ENCODE measurements at regions not wholly inside any gene's neighbourhood (a gene's known extent, or its start where the extent isn't known, plus 50 kb on each side); places are given as distances from the start of the nearest gene placed in this dataset.
A peak's percentile ranks its signal among the peaks of the same experiment; 100 is the strongest.

DNA sequence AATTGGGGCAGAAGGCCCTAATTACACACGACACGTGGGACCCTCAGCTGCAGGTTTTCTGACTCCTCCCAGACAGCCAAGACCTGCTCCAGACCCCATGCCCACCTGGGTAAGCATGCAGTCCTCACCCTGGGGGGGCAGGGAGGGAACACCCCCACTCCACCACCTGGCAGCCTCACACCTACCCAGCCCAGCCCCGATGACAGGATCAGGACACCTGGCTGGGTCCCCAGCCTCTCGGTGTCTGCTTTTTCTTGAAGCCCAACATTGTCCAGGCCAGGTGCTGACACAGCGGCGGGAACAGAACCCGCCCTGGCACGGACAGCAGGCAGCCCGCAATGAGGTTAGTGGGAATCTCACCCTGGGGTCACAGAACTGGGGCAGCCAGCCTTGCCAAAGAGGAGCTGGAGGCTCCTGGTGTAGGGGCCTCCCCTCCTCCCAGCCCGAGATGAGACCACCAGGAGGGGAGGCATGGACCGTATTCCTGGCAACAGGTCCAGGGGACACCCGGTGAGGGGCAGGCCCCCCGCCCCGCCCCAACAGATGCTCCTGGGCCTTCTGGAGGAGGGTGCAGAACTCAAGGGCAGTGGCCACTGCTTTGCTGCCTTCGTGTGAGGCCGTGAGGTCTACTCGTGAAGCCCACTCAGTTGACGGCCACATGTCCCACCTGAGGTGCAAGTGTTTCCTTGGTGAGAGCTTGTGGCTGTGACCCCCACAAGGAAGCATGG, 103.8 kb downstream of the DLL1 start:
- TF ChIP-seq, protein P1, sequence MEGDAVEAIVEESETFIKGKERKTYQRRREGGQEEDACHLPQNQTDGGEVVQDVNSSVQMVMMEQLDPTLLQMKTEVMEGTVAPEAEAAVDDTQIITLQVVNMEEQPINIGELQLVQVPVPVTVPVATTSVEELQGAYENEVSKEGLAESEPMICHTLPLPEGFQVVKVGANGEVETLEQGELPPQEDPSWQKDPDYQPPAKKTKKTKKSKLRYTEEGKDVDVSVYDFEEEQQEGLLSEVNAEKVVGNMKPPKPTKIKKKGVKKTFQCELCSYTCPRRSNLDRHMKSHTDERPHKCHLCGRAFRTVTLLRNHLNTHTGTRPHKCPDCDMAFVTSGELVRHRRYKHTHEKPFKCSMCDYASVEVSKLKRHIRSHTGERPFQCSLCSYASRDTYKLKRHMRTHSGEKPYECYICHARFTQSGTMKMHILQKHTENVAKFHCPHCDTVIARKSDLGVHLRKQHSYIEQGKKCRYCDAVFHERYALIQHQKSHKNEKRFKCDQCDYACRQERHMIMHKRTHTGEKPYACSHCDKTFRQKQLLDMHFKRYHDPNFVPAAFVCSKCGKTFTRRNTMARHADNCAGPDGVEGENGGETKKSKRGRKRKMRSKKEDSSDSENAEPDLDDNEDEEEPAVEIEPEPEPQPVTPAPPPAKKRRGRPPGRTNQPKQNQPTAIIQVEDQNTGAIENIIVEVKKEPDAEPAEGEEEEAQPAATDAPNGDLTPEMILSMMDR (IDR thresholded peaks at IDR 0.05; ENCODE audit: extremely low read depth, low read depth, low read length), result no peak
- no peaks in the 10 kb centered on the region for H3K27me3 ChIP-seq (ENCODE audit: insufficient read depth, low read length)
- no peaks in the 10 kb centered on the region for H3K9me3 ChIP-seq (ENCODE audit: low read depth, low read length)

DNA sequence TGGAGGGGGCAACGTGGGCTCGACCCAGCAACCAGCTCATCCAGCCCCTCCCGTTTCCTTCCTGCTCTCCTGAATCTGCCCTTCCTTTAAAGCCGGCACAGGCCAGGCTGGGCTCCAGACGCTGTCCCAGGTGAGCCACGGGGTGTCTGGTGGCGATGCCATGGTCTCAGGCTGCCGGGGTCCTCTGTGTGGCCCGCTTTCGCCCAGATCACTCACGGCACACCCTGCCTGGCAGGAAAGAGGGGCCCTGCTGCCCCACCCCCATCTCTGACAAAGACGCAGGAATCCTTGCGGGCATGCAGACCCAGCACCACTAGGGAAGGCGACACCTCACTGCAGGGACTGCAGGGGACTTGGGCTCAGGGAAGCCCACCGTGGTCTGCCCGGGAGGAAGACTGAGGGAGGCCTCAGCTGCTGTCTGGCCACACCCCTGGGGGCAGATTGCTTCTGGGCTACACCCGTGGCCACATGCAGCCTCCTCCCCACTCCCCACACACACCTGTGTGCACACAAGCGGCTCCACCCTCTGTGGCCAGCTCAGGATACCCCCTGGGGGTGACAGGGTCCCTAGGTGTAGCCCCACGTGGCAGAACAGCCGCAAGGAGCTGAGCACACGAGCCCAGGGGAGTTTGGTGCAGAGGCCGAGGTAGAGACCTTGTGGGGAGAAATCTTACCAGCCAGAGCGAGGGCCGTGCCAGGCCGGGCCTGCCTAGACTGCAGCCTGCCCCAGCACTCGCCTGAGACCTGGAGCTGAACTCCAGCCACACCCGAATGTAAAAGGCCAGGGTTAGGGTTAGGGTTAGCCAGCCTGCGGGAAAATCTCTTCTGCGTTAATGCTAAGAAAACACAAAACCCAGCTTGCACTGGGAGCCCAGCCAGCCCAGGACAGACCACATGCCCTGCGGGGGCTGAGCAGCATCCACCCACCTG, 104.6 kb downstream of the DLL1 start:
- TF ChIP-seq, protein P1 (IDR thresholded peaks at IDR 0.05; ENCODE audit: extremely low read depth, low read depth, low read length), result no peak
- H3K4me1 ChIP-seq (ENCODE audit: insufficient read depth, low read length), result no peaks in the 10 kb centered on the region
- H3K79me2 ChIP-seq (ENCODE audit: insufficient read depth, low read length), result no peaks in the 10 kb centered on the region
- no peak overlapping the region for H3K4me2 ChIP-seq (ENCODE audit: insufficient read depth, low read length)
- H3K9me3 ChIP-seq (ENCODE audit: low read depth, low read length), result no peaks in the 10 kb centered on the region
- no peak overlapping the region for H2AFZ ChIP-seq (ENCODE audit: low read length)
- no peaks in the 10 kb centered on the region for H3K36me3 ChIP-seq (ENCODE audit: insufficient read depth, low read length)
- no peak overlapping the region for H3K4me3 ChIP-seq (ENCODE audit: insufficient read depth, low read length)
- H4K20me1 ChIP-seq (ENCODE audit: insufficient read depth, low read length), result no peaks in the 10 kb centered on the region
- no peaks in the 10 kb centered on the region for H3K27me3 ChIP-seq (ENCODE audit: insufficient read depth, low read length)
- DNase-seq (ENCODE audit: insufficient read length, low spot score, missing footprints), result peak; percentile 63
- no peak overlapping the region for H3K27ac ChIP-seq (ENCODE audit: low read depth, low read length)

More for the DNA sequence above, 103.8 kb downstream of the DLL1 start:
- no peaks in the 10 kb centered on the region for H3K4me1 ChIP-seq (ENCODE audit: insufficient read depth, low read length)
- H2AFZ ChIP-seq (ENCODE audit: low read length), result no peak overlapping the region
- H3K4me2 ChIP-seq (ENCODE audit: insufficient read depth, low read length), result no peak overlapping the region
- H3K4me3 ChIP-seq (ENCODE audit: insufficient read depth, low read length), result no peak overlapping the region
- DNase-seq (ENCODE audit: insufficient read length, low spot score, missing footprints), result peak; percentile 47
- H3K27ac ChIP-seq (ENCODE audit: low read depth, low read length), result no peak overlapping the region
- H3K36me3 ChIP-seq (ENCODE audit: insufficient read depth, low read length), result no peaks in the 10 kb centered on the region
- H4K20me1 ChIP-seq (ENCODE audit: insufficient read depth, low read length), result no peaks in the 10 kb centered on the region
- H3K79me2 ChIP-seq (ENCODE audit: insufficient read depth, low read length), result no peaks in the 10 kb centered on the region

DNA sequence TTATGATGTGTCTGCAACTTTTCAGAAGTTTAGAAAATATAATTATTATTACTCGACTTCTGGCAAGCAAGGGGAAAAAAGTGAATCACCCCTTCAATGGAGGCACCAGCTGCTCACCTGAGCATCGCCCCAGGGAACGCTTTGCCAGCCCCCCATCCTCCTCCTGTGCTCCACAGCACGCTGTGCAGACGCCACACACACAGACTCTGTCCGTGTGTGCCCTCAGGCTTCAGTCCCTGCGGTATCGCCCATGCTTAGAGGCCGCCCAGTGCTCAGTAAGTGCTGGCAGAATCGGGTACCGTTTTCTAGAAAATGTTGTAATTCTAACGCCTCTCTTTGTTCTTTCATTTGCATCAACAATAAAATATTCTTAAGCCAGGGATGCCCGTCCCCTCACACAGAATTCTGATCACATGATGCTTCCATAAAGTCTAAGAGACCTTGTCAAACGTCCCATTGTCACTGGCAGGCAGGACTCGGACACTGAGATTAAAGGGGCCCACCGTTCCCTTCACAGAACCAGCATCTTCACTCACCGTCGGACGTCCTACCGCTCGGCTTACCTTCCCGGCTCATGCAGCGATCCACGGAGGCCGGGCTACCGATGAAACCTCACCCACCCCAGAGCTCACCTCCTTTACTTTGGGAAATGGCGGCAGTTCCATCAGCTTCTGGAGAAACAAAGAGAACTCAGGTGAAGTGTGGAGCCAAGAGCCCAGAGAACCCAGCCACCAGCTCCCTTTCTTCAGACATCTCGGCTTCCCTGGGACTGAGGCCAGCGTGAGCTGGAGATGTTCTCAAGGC, 105.5 kb downstream of the DLL1 start:
- no peak overlapping the region for H2AFZ ChIP-seq (ENCODE audit: low read length)
- no peaks in the 10 kb centered on the region for H3K79me2 ChIP-seq (ENCODE audit: insufficient read depth, low read length)
- TF ChIP-seq, protein P1 (IDR thresholded peaks at IDR 0.05; ENCODE audit: extremely low read depth, low read depth, low read length), result no peak
- no peaks in the 10 kb centered on the region for H4K20me1 ChIP-seq (ENCODE audit: insufficient read depth, low read length)
- no peak for DNase-seq (ENCODE audit: insufficient read length, low spot score, missing footprints)
- no peaks in the 10 kb centered on the region for H3K4me1 ChIP-seq (ENCODE audit: insufficient read depth, low read length)
- H3K36me3 ChIP-seq (ENCODE audit: insufficient read depth, low read length), result no peaks in the 10 kb centered on the region
- no peak overlapping the region for H3K4me2 ChIP-seq (ENCODE audit: insufficient read depth, low read length)
- H3K27ac ChIP-seq (ENCODE audit: low read depth, low read length), result no peak overlapping the region
- no peak overlapping the region for H3K4me3 ChIP-seq (ENCODE audit: insufficient read depth, low read length)
- H3K27me3 ChIP-seq (ENCODE audit: insufficient read depth, low read length), result no peaks in the 10 kb centered on the region
- H3K9me3 ChIP-seq (ENCODE audit: low read depth, low read length), result no peaks in the 10 kb centered on the region

All from osteoblast (primary cell).